ENCODE measurements at regions not wholly inside any gene's neighbourhood (a gene's known extent, or its start where the extent isn't known, plus 50 kb on each side); places are given as distances from the start of the nearest gene placed in this dataset.

GRCh38 chr6:14705841-14706377 is 540.0 kb upstream of the JARID2 start:
- Histone ChIP-seq H3K4me2 (no peak overlapping the region), H3K27ac (ENCODE audit: low read depth) (no peak overlapping the region), H3K79me2 (replicated peaks; ENCODE audit: insufficient read depth) (no peaks in the 10 kb centered on the region), H3F3A (replicated peaks; ENCODE audit: low read depth) (no peaks in the 10 kb centered on the region), H3K36me3 (ENCODE audit: insufficient read depth) (no peaks in the 10 kb centered on the region), H3K4me1 (ENCODE audit: insufficient read depth) (0 out of 2 replicates have a peak, but pooled peaks cover 8% of the 10 kb centered on the region), H4K20me1 (replicated peaks; ENCODE audit: insufficient read depth) (no peaks in the 10 kb centered on the region), H3K9me2 (ENCODE audit: insufficient read depth) (0 out of 2 replicates have a peak, but pooled peaks cover 10% of the 10 kb centered on the region), H2AFZ (no peak overlapping the region), H3K27me3 (ENCODE audit: insufficient read depth) (no peaks in the 10 kb centered on the region), H3K4me3 (no peak overlapping the region)
- Mint-ChIP-seq H3K4me3 (no peak overlapping the region), H3K27ac (no peak overlapping the region), H3K27me3 (ENCODE audit: insufficient read depth, low read depth, poor library complexity) (peaks cover 9% of the 10 kb centered on the region), H3K36me3 (ENCODE audit: low read depth) (peaks cover 12% of the 10 kb centered on the region), H3K4me1 (peaks cover 2% of the 10 kb centered on the region; the same call in 1 of the 3 replicates), H3K9me3 (peaks cover 6% of the 10 kb centered on the region)
- ATAC-seq (no peak), DNase-seq (ENCODE audit: low spot score) (no peak)
- TF ChIP-seq STAT1 (IDR thresholded peaks at IDR 0.05; ENCODE audit: unreplicated experiment) (no peak), EZH2phosphoT487 (IDR thresholded peaks at IDR 0.05; ENCODE audit: unreplicated experiment) (no peak), REST (IDR thresholded peaks at IDR 0.05; ENCODE audit: unreplicated experiment) (no peak), ZNF331 (CRISPR knock-in tag; IDR thresholded peaks at IDR 0.05; ENCODE audit: low read depth) (no peak), ETS1 (IDR thresholded peaks at IDR 0.05) (no peak), EZH2 (IDR thresholded peaks at IDR 0.05; ENCODE audit: low read depth, unreplicated experiment) (no peak), NANOG (IDR thresholded peaks at IDR 0.05; ENCODE audit: borderline replicate concordance) (no peak), POLR2AphosphoS5 (IDR thresholded peaks at IDR 0.05; ENCODE audit: low read depth) (no peak), ZNF462 (CRISPR knock-in tag; IDR thresholded peaks at IDR 0.05) (no peak), CREB1 (CRISPR knock-in tag; IDR thresholded peaks at IDR 0.05; ENCODE audit: low read depth) (no peak), ZNF114 (CRISPR knock-in tag; IDR thresholded peaks at IDR 0.05) (no peak), CTCF (conservative IDR thresholded peaks at IDR 0.05; ENCODE audit: low read depth in 2 of 2) (no peak)
